Neuronal stem cell (in vitro differentiated cells): ENCODE measurements at regions not wholly inside any gene's neighbourhood (a gene's known extent, or its start where the extent isn't known, plus 50 kb on each side); places are given as distances from the start of the nearest gene placed in this dataset.

Experiments used
- DNase-seq: peaks from one replicate; pipeline ENCODE4 v3.0.0-alpha.2; 2013; ENCODE audit warnings: low spot score
- H2AFZ ChIP-seq: one replicate; pipeline ENCODE4 v1.6.1; 2013; ENCODE audit warnings: mild to moderate bottlenecking, low read length, inconsistent platforms
- H2AK5ac ChIP-seq: 2 replicates; pipeline ENCODE4 v1.6.1; 2013; ENCODE audit warnings: low read depth, mild to moderate bottlenecking, inconsistent platforms, low read length, moderate library complexity, mixed read lengths
- H2BK120ac ChIP-seq: 2 replicates; pipeline ENCODE4 v1.6.1; 2013; ENCODE audit warnings: low read depth, mild to moderate bottlenecking, inconsistent platforms, low read length, moderate library complexity, mixed read lengths
- H2BK12ac ChIP-seq: one replicate; pipeline ENCODE4 v1.6.1; 2013; ENCODE audit warnings: low read length, inconsistent platforms
- H2BK15ac ChIP-seq: 2 replicates; pipeline ENCODE4 v1.6.1; 2013; ENCODE audit warnings: mild to moderate bottlenecking, low read length, inconsistent platforms, mixed read lengths
- H2BK5ac ChIP-seq: one replicate; pipeline ENCODE4 v1.6.1; 2013; ENCODE audit warnings: inconsistent platforms, mild to moderate bottlenecking, low read length, moderate library complexity
- H3K14ac ChIP-seq: one replicate; pipeline ENCODE4 v1.6.1; 2013; ENCODE audit warnings: low read length, inconsistent platforms
- H3K18ac ChIP-seq: 2 replicates; pipeline ENCODE4 v1.6.1; 2013; ENCODE audit warnings: low read length, inconsistent platforms
- H3K23ac ChIP-seq: 2 replicates; pipeline ENCODE4 v1.6.1; 2013; ENCODE audit warnings: low read depth, mild to moderate bottlenecking, mixed read lengths, low read length, inconsistent platforms; ENCODE audit not compliant: poor library complexity
- H3K27ac ChIP-seq: replicated peaks from 3 replicates; pipeline ENCODE4 v1.5.1; 2013; ENCODE audit warnings: low read length, inconsistent platforms
- H3K27me3 ChIP-seq, 3 experiments: 2 replicates each; pipeline ENCODE4 v1.6.1; 2013; ENCODE audit warnings: low read length in 3 of 3, mild to moderate bottlenecking in 2 of 3, inconsistent platforms in 1 of 3, low read depth in 1 of 3, mixed read lengths in 1 of 3, moderate library complexity in 1 of 3; ENCODE audit not compliant: control insufficient read depth in 3 of 3, insufficient read depth in 3 of 3
- H3K36me3 ChIP-seq, 2 donors: replicated peaks in 1 of 2; 2 replicates each; pipeline ENCODE4 v1.6.1; 2013; ENCODE audit warnings: low read length in 2 of 2; ENCODE audit not compliant: control insufficient read depth in 2 of 2, insufficient read depth in 2 of 2
- H3K4ac ChIP-seq: 2 replicates; pipeline ENCODE4 v1.6.1; 2013; ENCODE audit warnings: inconsistent platforms, mild to moderate bottlenecking, low read length, moderate library complexity
- H3K4me1 ChIP-seq, 2 donors: 1 replicate in 1 of 2; 2 replicates in 1 of 2; pipeline ENCODE4 v1.6.1; 2013; ENCODE audit warnings: low read length in 2 of 2, low read depth in 1 of 2; ENCODE audit not compliant: control insufficient read depth in 2 of 2, insufficient read depth in 1 of 2
- H3K4me2 ChIP-seq: one replicate; pipeline ENCODE4 v1.6.1; 2013; ENCODE audit warnings: mild to moderate bottlenecking, low read length, inconsistent platforms; ENCODE audit not compliant: insufficient read depth, poor library complexity, severe bottlenecking
- H3K4me3 ChIP-seq, 2 donors: 2 replicates each; pipeline ENCODE4 v1.5.1; 2013; ENCODE audit warnings: low read length in 2 of 2, mild to moderate bottlenecking in 2 of 2, inconsistent platforms in 1 of 2, moderate library complexity in 1 of 2
- H3K79me1 ChIP-seq: one replicate; pipeline ENCODE4 v1.6.1; 2013; ENCODE audit warnings: low read depth, mild to moderate bottlenecking, inconsistent platforms, low read length, moderate library complexity
- H3K9ac ChIP-seq: one replicate; pipeline ENCODE4 v1.6.1; 2013; ENCODE audit warnings: mild to moderate bottlenecking, low read depth, low read length, inconsistent platforms; ENCODE audit not compliant: poor library complexity
- H3K9me3 ChIP-seq, 2 donors: replicated peaks in 1 of 2; 2 replicates each; pipeline versions ENCODE3 to v1.6.1; 2013; ENCODE audit warnings: low read length in 2 of 2, mild to moderate bottlenecking in 2 of 2, inconsistent platforms in 1 of 2, low read depth in 1 of 2, mixed read lengths in 1 of 2, moderate library complexity in 1 of 2; ENCODE audit not compliant: control insufficient read depth in 2 of 2, insufficient read depth in 1 of 2
- H4K8ac ChIP-seq: one replicate; pipeline ENCODE4 v1.6.1; 2013; ENCODE audit warnings: low read depth, mild to moderate bottlenecking, inconsistent platforms, low read length, moderate library complexity
- H4K91ac ChIP-seq: one replicate; pipeline ENCODE4 v1.6.1; 2013; ENCODE audit warnings: low read length, low read depth, mild to moderate bottlenecking, inconsistent platforms; ENCODE audit not compliant: poor library complexity
- WGBS, 2 donors: extraction: QIAGEN DNeasy Blood & Tissue Kit; methylation state at CpG; one replicate each; pipeline ENCODE4 v1.1.7; 2013; ENCODE audit warnings: missing lambda C conversion rate in 2 of 2, mixed read lengths in 1 of 2; ENCODE audit not compliant: insufficient read length in 2 of 2, insufficient replicate concordance in 1 of 2; ENCODE audit errors: extremely low coverage in 2 of 2; 5-methylcytosine and 5-hydroxymethylcytosine counted together

GRCh38 chr4:12421364-12421763 is 992.7 kb upstream of the HS3ST1 start:
- no peak for DNase-seq
- no CpG with 5 or more reads among the region's 5 CpGs for WGBS, 2 donors

DNA sequence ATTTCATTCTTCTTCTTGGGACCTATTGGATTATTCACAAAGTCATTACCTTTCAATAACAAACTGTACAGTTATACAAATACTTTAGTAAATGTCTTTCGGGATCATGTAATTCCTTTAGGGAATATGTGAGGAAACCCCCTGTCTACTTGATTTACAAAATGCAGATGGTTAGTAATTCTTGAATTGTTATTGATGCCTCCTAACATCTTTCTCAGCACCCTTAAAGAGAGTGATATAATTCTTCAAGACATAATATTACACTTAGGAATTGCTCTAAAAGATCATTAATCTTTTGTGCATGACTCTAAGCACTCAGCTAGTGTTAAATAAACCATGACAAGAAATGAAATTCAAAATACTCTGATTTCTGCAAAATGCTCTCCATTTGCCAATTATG is 988.1 kb upstream of the HS3ST1 start:
- H2BK15ac ChIP-seq = no peak overlapping the region
- H2AFZ ChIP-seq = no peak overlapping the region
- no peak overlapping the region for H3K4ac ChIP-seq
- no peak overlapping the region for H2BK12ac ChIP-seq
- H2BK5ac ChIP-seq = no peak overlapping the region
- H3K4me1 ChIP-seq = no peaks in the 10 kb centered on the region
- H3K23ac ChIP-seq = no peak overlapping the region
- H3K36me3 ChIP-seq = no peaks in the 10 kb centered on the region
- no peaks in the 10 kb centered on the region for H3K79me1 ChIP-seq
- H3K9me3 ChIP-seq = no peaks in the 10 kb centered on the region
- no peaks in the 10 kb centered on the region for H3K27me3 ChIP-seq
- no peak overlapping the region for H3K4me2 ChIP-seq
- H3K4me3 ChIP-seq = no peak overlapping the region
- WGBS, 2 donors = no CpG with 5 or more reads among the region's 1 CpG
- no peak overlapping the region for H3K18ac ChIP-seq
- H2AK5ac ChIP-seq = no peak overlapping the region
- H3K27ac ChIP-seq = no peak overlapping the region
- no peak overlapping the region for H2BK120ac ChIP-seq
- no peak overlapping the region for H4K8ac ChIP-seq
- H4K91ac ChIP-seq = no peak overlapping the region
- DNase-seq = no peak
- no peak overlapping the region for H3K9ac ChIP-seq
- no peak overlapping the region for H3K14ac ChIP-seq

More at GRCh38 chr4:12421364-12421763, 992.7 kb upstream of the HS3ST1 start:
- Histone ChIP-seq H3K4me3 (no peak overlapping the region), H3K9ac (no peak overlapping the region), H2AFZ (no peak overlapping the region), H4K91ac (no peak overlapping the region), H3K14ac (no peak overlapping the region), H2BK120ac (no peak overlapping the region), H2BK12ac (no peak overlapping the region), H3K23ac (no peak overlapping the region), H3K4me1 (no peaks in the 10 kb centered on the region), H3K4ac (no peak overlapping the region), H3K27me3 (no peaks in the 10 kb centered on the region), H3K36me3 (no peaks in the 10 kb centered on the region), H2AK5ac (no peak overlapping the region), H3K4me2 (no peak overlapping the region), H3K79me1 (no peaks in the 10 kb centered on the region), H2BK15ac (no peak overlapping the region), H3K18ac (no peak overlapping the region), H2BK5ac (no peak overlapping the region), H4K8ac (no peak overlapping the region), H3K9me3 (no peaks in the 10 kb centered on the region), H3K27ac (no peak overlapping the region)

GRCh38 chr4:12414181-12414812 is 985.6 kb upstream of the HS3ST1 start:
- no peak overlapping the region for H2BK120ac ChIP-seq
- H3K27me3 ChIP-seq = no peaks in the 10 kb centered on the region
- H3K9ac ChIP-seq = no peak overlapping the region
- H2AFZ ChIP-seq = no peak overlapping the region
- no peaks in the 10 kb centered on the region for H3K79me1 ChIP-seq
- no peak overlapping the region for H2BK5ac ChIP-seq
- H3K9me3 ChIP-seq = no peaks in the 10 kb centered on the region
- WGBS, 2 donors = no CpG with 5 or more reads among the region's 4 CpGs
- H3K27ac ChIP-seq = no peak overlapping the region
- no peak overlapping the region for H2BK12ac ChIP-seq
- no peak overlapping the region for H3K23ac ChIP-seq
- no peak for DNase-seq
- no peak overlapping the region for H2AK5ac ChIP-seq
- H3K4me3 ChIP-seq = no peak overlapping the region
- no peaks in the 10 kb centered on the region for H3K4me1 ChIP-seq
- H3K18ac ChIP-seq = no peak overlapping the region
- H3K4ac ChIP-seq = no peak overlapping the region
- no peak overlapping the region for H3K4me2 ChIP-seq
- H3K36me3 ChIP-seq = no peaks in the 10 kb centered on the region
- H3K14ac ChIP-seq = no peak overlapping the region
- H4K8ac ChIP-seq = no peak overlapping the region
- H2BK15ac ChIP-seq = no peak overlapping the region
- no peak overlapping the region for H4K91ac ChIP-seq

- Histone ChIP-seq H3K4me2 (no peak overlapping the region), H3K9me3 (no peaks in the 10 kb centered on the region), H3K36me3 (no peaks in the 10 kb centered on the region), H2BK15ac (no peak overlapping the region), H3K27ac (no peak overlapping the region), H3K23ac (no peak overlapping the region), H3K14ac (no peak overlapping the region), H3K27me3 (no peaks in the 10 kb centered on the region), H4K8ac (no peak overlapping the region), H3K79me1 (no peaks in the 10 kb centered on the region), H3K4me3 (no peak overlapping the region), H3K4me1 (no peaks in the 10 kb centered on the region), H2BK5ac (no peak overlapping the region), H3K9ac (no peak overlapping the region), H2AFZ (no peak overlapping the region), H4K91ac (no peak overlapping the region), H3K18ac (no peak overlapping the region), H2BK12ac (no peak overlapping the region), H2BK120ac (no peak overlapping the region), H3K4ac (no peak overlapping the region), H2AK5ac (no peak overlapping the region)
- WGBS, 2 donors = no CpG with 5 or more reads among the region's 4 CpGs
- DNase-seq = no peak
These were observed 982.4 kb upstream of the HS3ST1 start for GRCh38 chr4:12411072-12411471.
